ENCODE measurements at regions not wholly inside any gene's neighbourhood (a gene's known extent, or its start where the extent isn't known, plus 50 kb on each side); places are given as distances from the start of the nearest gene placed in this dataset.
"Not testable (repeated sequence)": the region's sequence is repeated elsewhere in the genome, so short reads cannot be mapped to it uniquely, and the experiment has no call there.

DNA sequence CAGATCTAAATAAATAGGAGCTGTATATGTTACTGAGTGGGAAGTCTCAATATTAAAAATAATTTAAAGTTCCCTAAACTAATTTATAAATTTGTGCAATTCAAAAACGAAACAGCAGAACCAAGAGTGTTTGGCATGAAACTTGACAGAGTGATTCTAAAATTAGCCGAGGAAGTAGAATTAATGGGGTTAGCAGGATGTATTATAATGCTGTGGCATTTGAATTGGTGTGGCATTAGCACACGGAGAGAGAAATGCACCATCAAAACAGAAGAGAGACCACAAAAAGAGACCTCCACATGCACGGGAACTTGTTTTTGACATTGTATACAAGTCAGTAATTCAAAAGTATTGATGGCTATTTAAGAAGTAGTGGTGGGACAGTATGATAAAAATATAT is 366.0 kb upstream of the RGS6 start:
- DNase-seq (ENCODE audit: low spot score): peak; percentile 47

- not testable (repeated sequence) for DNase-seq (ENCODE audit: low spot score)
Observed at GRCh38 chr14:71567499-71568133, 364.6 kb upstream of the RGS6 start.

- DNase-seq (ENCODE audit: low spot score): no peak
Observed at GRCh38 chr14:71574976-71575375, 357.3 kb upstream of the RGS6 start.

GRCh38 chr14:71576472-71576871 is 355.8 kb upstream of the RGS6 start:
- DNase-seq (ENCODE audit: low spot score): no peak

DNA sequence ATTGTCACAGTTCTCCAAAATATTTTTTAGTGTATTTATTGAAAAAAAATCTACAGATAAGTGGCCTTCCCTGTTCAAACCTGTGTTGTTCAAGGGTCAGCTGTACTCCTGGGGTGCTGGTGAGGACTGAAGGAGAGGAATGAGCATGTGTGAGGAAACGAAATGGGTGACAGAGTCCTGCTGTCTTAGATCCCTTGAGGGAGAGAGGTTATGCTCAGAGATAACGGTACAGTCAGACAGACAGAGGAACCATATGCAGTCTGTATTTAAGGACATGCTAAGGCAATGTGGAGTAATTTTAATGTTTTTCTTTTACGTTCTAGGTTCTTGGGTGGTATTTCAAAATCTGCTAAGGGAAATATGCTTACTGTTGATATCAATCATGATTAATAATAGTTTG is 352.9 kb upstream of the RGS6 start:
- DNase-seq (ENCODE audit: low spot score): no peak

- DNase-seq (ENCODE audit: low spot score): no peak
Observed at GRCh38 chr14:71582705-71583104, 349.5 kb upstream of the RGS6 start.

- no peak for DNase-seq (ENCODE audit: low spot score)
Observed at GRCh38 chr14:71583194-71583593, 349.0 kb upstream of the RGS6 start.

- no peak for DNase-seq (ENCODE audit: low spot score)
Observed at GRCh38 chr14:71583705-71584104, 348.5 kb upstream of the RGS6 start.

- DNase-seq (ENCODE audit: low spot score): no peak
Observed at GRCh38 chr14:71585361-71585760, 346.9 kb upstream of the RGS6 start.

GRCh38 chr14:71586131-71586897 is 345.9 kb upstream of the RGS6 start:
- no peak for DNase-seq (ENCODE audit: low spot score)

DNA sequence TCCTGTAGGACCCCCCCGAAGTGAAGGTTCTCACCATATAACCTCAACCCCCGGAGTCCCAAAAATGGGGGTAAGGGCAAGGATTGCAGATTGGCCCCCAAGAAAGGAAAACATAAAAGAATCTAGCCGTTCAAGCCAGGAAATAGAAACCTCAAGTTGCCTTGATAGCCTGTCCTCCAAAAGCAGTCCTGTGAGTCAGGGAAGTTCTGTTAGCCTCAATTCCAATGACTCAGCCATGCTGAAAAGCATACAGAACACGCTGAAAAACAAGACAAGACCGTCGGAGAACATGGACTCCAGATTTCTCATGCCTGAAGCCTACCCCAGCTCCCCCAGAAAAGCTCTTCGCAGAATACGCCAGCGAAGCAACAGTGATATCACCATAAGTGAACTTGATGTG is 344.2 kb upstream of the RGS6 start:
- no peak for DNase-seq (ENCODE audit: low spot score)

- DNase-seq (ENCODE audit: low spot score): no peak
Observed at GRCh38 chr14:71588576-71589215, 343.5 kb upstream of the RGS6 start.

- DNase-seq (ENCODE audit: low spot score): no peak
Observed at GRCh38 chr14:71589609-71590008, 342.6 kb upstream of the RGS6 start.

- no peak for DNase-seq (ENCODE audit: low spot score)
Observed at GRCh38 chr14:71590131-71590530, 342.1 kb upstream of the RGS6 start.

DNA sequence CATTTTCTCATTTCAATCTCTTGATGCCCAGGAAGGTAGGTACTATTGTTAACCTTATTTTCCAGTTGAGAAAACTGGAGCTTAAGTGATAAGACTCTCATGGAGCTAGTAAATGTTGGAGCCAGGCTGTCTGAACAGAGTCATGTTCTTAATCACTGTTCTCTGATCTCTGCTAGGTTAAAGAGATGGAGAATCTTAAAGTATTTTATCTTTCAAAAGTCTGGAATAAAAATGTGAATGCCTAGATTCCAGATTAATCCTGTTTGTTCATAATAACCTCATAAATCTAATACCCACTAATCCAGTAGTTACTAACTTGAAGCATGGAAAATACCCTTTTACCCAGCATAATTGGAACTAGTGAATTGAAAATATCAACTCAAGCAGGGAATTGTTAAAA is 341.0 kb upstream of the RGS6 start:
- no peak for DNase-seq (ENCODE audit: low spot score)

- no peak for DNase-seq (ENCODE audit: low spot score)
Observed at GRCh38 chr14:71591929-71592328, 340.3 kb upstream of the RGS6 start.

- no peak for DNase-seq (ENCODE audit: low spot score)
Observed at GRCh38 chr14:71592361-71592760, 339.9 kb upstream of the RGS6 start.

DNA sequence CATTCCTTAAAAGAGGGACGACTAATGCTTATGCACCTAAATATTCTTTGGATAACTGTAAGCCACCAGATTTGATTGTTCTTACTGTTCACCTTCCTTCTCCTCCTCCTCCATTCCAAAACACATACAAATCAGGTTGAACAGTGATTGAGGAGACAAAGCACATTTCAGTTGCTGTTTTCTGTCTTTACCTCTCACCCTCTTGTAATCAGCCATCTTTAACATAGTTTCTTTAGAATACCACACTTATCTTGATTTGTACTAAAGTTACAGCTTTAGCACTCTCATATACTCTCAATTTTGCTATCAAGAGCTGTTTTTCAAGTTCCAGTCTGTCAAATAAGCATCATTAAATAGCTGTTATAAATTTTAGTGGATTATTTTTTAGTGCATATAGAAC is 338.3 kb upstream of the RGS6 start:
- DNase-seq (ENCODE audit: low spot score): no peak

- DNase-seq (ENCODE audit: low spot score): no peak
Observed at GRCh38 chr14:71594821-71595220, 337.4 kb upstream of the RGS6 start.

DNA sequence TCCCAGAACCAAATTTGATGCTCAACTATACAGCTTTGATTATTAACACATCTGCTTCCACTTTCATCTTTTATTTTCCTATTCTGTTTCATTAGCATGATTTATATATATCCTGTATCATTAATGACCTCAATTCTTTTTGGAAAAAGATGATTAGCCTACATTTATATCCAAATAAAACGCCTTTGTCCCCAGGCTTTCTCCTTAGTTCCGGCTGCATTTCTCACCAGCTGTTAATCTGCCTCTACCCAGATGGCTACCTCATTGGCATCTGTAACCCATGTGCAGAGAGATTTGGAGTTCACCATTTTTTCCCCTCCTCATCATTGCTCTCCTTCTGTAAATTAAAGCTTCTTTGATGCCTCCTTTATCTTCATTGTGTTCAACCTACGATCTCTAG is 336.8 kb upstream of the RGS6 start:
- DNase-seq (ENCODE audit: low spot score): no peak

- no peak for DNase-seq (ENCODE audit: low spot score)
Observed at GRCh38 chr14:71597287-71597920, 334.8 kb upstream of the RGS6 start.

DNA sequence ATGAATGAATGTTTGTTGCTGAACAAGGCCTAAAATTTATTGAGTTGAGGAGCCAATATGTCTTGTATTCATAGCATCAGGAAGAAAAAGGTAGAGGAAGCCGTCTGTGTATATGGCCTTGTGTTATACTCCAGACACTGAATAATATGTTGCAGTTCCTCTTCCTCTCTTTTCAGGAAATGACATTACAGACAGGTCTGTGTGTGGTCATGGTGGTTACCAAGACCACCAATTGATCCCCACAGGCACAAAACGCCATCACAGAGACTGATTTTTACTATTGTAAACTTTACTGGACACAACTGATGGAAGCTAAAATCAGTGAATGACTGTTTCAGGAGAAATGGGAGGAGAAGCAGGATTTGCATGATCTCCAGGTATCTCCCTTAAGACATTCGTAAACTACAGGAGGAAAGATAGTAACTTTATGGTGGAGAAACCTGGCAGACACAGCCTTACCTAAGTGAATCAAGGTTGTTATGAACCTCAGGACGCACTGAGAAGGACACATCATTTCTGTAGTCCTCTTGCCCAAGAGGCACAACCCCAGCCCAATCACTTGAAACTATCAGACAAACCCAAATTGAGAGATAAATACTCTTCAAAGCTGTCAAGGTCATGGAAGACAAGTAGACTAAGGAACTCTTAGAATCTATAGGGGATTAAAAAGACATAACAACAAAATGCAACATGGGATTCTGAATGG is 334.1 kb upstream of the RGS6 start:
- DNase-seq (ENCODE audit: low spot score): peak; percentile 33
